ENCODE measurements at regions not wholly inside any gene's neighbourhood (a gene's known extent, or its start where the extent isn't known, plus 50 kb on each side); places are given as distances from the start of the nearest gene placed in this dataset.
A peak's percentile ranks its signal among the peaks of the same experiment; 100 is the strongest.

DNA sequence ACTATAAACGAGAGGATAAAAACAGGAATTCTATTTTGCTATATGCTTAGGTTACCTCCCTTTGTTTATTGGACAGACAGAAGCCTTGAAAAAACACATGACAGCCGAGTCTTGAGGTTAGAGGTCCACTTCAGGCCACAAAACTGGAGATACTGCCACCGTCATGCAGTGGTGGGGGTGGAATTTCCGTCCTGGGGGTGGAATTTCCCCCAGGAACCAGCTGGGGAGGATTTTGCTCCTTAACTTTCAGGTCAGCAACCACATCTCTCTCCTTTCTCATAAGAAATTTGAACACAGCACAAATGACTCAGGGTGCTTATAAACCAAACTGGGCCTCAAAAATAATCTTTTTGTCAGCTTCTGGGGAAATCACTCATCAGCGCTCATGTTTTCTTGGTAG lies 545.8 kb upstream of the ADAMTS9 start:
- DNase-seq (ENCODE audit: low spot score), result no peak

DNA sequence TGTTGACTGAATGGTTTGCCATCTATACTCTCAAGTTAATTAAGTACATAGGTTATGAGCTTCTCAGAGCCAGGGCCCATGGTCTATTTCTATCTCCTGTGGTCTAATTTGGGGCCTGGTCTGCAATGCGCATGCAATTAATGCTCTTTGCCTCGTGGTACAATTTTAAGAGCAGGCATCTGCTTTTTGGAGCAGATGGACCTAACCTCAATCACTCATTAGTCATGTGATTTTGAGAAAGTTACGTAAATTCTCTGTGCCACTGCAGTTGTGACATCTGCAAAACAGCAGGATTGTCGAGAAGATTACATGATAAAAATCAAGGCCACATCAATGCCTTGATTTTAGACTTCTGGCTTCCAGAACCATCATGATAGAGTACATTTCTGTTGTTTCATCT lies 543.7 kb upstream of the ADAMTS9 start:
- no peak for DNase-seq (ENCODE audit: low spot score)

- DNase-seq (ENCODE audit: low spot score), result peak; percentile 24
These were observed 542.7 kb upstream of the ADAMTS9 start for GRCh38 chr3:65230261-65231139.

- DNase-seq (ENCODE audit: low spot score), result no peak
These were observed 538.5 kb upstream of the ADAMTS9 start for GRCh38 chr3:65226287-65226686.

- peak; percentile 12 for DNase-seq (ENCODE audit: low spot score)
These were observed 522.4 kb upstream of the ADAMTS9 start for GRCh38 chr3:65210026-65210814.

- DNase-seq (ENCODE audit: low spot score), result no peak
These were observed 514.6 kb upstream of the ADAMTS9 start for GRCh38 chr3:65202395-65202794.

DNA sequence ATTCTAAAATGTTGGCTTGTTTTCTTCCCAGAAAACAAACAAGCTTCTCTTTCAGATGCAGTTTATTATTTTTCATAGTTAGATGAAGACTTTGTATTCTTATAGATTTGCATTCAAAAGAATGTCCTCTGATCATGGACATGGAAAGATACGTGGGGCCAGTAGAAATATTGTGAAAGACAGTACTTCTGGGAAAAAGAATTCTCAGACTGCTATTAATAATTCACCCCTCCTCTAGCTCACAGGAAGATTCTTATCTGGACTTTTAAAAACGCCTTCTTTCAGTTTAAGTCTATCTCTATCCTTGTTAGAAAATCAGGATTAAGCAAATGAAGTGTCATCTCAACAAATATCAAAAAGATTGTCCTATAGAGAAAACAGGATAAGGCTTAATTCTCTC lies 514.1 kb upstream of the ADAMTS9 start:
- DNase-seq (ENCODE audit: low spot score), result no peak

DNA sequence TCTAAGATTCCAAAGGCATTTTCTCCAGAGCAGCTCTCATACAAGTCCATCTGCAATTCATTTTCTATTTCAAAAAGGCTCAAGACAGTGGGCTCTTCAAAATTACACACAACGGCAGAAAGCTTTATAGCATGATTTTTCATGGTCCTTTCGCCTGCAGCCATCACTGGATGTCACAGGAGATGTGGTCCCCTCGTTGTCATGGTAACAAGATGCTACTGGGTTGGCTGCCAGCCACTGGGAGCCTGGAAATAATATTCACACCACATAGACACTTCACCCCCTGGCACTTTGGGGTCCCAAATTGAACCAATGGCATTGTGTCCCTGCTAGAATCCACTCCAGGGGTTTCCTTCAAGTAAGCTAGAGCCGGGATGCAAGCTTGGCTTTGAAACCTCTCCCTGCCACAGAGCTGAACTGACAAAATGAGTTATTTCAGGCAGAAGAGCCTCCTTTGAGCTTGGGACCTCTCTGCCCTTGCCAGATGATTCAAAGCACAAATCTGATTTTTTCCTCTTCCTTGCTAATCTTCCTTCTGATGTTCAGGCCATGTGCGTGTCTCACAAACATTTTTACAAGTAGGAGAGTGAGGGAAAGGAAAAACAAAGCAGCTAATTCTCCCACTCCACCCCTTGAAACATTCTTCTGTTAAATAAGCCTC lies 512.6 kb upstream of the ADAMTS9 start:
- no peak for DNase-seq (ENCODE audit: low spot score)

GRCh38 chr3:65196663-65197062 lies 508.9 kb upstream of the ADAMTS9 start:
- DNase-seq (ENCODE audit: low spot score), result peak; percentile 16

DNA sequence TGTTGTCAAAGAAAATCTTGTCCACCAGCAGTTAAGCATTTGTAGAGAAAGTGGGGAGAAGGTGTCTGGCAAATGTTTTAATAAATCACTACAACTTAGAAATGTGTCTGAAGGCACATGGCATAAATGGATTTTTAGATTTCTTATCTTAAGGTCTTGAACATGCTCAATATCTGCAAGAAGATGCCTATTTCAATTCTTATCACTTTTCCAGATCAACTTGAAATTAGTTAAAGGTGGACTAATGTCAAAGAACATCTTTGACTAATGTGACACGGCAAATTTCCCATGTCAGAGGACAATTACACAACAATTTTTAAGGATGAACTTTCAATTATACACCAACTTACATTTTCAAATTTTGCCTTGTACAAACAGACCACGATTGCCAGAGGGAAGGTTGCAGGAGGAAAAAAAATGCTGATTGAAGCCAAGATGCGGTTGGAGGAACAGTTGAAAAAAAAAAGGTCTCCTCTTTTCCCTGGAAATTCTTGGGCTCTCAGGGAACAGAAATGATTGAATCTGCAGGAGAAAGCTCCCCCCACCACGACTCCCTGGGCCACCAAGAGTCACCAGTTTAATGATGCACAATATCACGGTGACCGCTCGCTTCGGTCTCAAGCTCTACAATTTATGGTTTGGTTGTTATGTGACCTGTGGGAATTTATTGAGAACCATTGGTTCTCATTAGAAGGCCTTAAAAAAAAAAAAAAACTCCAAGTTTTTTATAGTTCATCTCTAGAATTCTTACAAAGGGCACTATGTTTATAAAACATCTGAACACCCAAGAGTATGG lies 507.6 kb upstream of the ADAMTS9 start:
- DNase-seq (ENCODE audit: low spot score), result no peak

DNA sequence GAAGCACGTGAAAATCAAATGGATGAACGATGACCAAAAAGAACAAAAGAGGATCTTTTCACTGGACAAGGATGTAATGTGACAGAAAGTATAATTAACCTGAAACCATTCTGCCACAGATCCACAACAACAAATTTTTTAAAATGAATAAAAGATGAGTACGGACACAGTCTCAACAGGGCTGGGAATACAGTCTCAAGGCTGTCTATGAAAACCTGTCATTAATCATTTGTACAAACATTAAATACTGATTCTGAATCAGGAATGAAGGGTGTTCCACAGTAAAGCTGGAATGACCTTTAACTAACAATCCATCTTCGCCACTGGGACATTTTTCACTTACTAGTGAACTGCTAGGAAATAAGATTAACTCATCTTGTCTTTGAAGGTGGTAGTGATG lies 506.9 kb upstream of the ADAMTS9 start:
- DNase-seq (ENCODE audit: low spot score), result no peak

GRCh38 chr3:65194047-65194714 lies 506.4 kb upstream of the ADAMTS9 start:
- DNase-seq (ENCODE audit: low spot score), result no peak

GRCh38 chr3:65193531-65193930 lies 505.7 kb upstream of the ADAMTS9 start:
- no peak for DNase-seq (ENCODE audit: low spot score)

DNA sequence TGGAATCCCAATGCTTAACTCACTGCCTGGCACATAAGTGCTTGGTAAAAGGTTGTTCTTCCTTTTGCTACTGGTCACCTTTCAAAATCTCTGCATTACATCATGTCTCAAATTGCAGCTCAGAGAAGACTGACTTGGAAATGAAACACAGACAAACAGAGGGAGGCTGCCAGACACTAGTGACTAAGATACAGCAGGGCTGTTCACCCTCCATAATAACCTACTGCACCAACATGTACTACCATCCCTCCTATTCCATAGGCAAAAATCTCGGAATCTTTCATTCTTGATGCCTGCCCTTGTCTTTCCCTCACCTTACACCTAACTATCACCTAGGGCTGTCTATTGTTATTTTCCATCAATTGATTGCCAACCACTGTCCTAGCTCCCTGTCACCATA lies 502.3 kb upstream of the ADAMTS9 start:
- no peak for DNase-seq (ENCODE audit: low spot score)

GRCh38 chr3:65186268-65186667 lies 498.5 kb upstream of the ADAMTS9 start:
- DNase-seq (ENCODE audit: low spot score), result no peak

- no peak for DNase-seq (ENCODE audit: low spot score)
These were observed 494.9 kb upstream of the ADAMTS9 start for GRCh38 chr3:65182682-65183081.

GRCh38 chr3:65182085-65182484 lies 494.3 kb upstream of the ADAMTS9 start:
- no peak for DNase-seq (ENCODE audit: low spot score)

DNA sequence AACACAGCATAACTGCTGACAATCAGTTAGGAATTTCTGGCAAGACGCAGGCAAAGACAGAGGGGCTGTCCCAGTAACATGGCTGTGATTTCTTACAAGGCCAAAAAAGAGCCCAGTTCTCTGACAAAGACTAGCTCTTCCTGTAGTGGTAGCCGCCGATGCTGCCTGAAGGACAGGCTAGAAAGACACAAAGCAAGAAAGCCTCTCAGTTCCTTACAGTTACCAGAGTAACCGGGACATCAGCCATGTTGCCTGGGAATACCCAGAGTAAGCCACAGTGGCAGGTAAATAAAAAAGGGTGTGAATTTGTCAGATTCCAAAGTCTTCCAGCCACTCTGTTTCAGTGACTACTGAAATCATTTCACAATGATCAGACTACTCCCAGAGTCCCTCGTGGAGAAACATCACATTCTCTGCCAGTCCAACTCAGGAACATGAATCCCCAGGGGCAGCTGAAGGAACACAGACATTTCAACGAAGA lies 493.6 kb upstream of the ADAMTS9 start:
- DNase-seq (ENCODE audit: low spot score), result peak; percentile 47

DNA sequence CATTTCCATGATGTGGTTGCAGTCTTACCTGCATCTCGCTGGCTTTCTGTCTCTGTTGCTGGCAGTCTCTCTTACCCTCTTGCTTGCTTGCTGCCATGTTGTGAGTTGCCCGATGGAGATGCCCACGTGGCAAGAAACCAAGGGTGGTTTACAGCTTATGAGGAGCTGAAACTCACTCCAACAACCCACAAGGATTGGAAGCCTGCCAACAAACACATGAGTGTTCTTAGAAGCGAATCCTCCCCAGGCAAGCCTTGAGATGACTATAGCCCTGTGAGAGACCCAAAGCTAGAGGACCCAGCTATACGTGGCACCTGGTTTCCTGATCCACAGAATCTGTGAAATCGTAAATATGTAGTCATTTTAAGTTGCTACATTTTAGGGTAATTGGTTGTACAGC lies 490.9 kb upstream of the ADAMTS9 start:
- no peak for DNase-seq (ENCODE audit: low spot score)

GRCh38 chr3:65177960-65178376 lies 490.2 kb upstream of the ADAMTS9 start:
- DNase-seq (ENCODE audit: low spot score), result peak; percentile 79

GRCh38 chr3:65174713-65175112 lies 486.9 kb upstream of the ADAMTS9 start:
- no peak for DNase-seq (ENCODE audit: low spot score)

All from AG08395 (cell line).